ENCODE measurements at regions not wholly inside any gene's neighbourhood (a gene's known extent, or its start where the extent isn't known, plus 50 kb on each side); places are given as distances from the start of the nearest gene placed in this dataset.

GRCh38 chr6:119726086-119726485 is 376.5 kb upstream of the MAN1A1 start:
- no peak overlapping the region for H3K27ac ChIP-seq (ENCODE audit: insufficient read depth, low read length)
- no peaks in the 10 kb centered on the region for H3K27me3 ChIP-seq (ENCODE audit: control insufficient read depth, insufficient read depth, low read length)
- DNase-seq (ENCODE audit: low read depth in 2 of 2): no peak
- no peaks in the 10 kb centered on the region for H3K79me2 ChIP-seq (ENCODE audit: control insufficient read depth, insufficient read depth, low read length)
- no peaks in the 10 kb centered on the region for H3K36me3 ChIP-seq (ENCODE audit: control insufficient read depth, insufficient read depth, low read length)
- no peak overlapping the region for H3K4me2 ChIP-seq (ENCODE audit: extremely low read depth, insufficient read depth, low read length)
- TF ChIP-seq EZH2 (IDR thresholded peaks at IDR 0.05; ENCODE audit: low read length, missing control alignments) (no peak), CTCF (conservative IDR thresholded peaks at IDR 0.05 in 1 of 2, IDR thresholded peaks at IDR 0.05 in 1 of 2; ENCODE audit: low read depth in 1 of 2, low read length in 2 of 2) (no peak)
- H3K9ac ChIP-seq (ENCODE audit: insufficient read depth, low read length): no peak overlapping the region
- no peaks in the 10 kb centered on the region for H3K4me1 ChIP-seq (ENCODE audit: control insufficient read depth, extremely low read depth, insufficient read depth, low read length)
- H2AFZ ChIP-seq (ENCODE audit: low read length): no peak overlapping the region
- H4K20me1 ChIP-seq (ENCODE audit: control insufficient read depth, extremely low read depth, insufficient read depth, low read length): no peaks in the 10 kb centered on the region
- H3K9me3 ChIP-seq (ENCODE audit: control insufficient read depth, insufficient read depth, low read depth, low read length): no peaks in the 10 kb centered on the region
- no peak overlapping the region for H3K4me3 ChIP-seq (replicated peaks in 1 of 4; ENCODE audit: control extremely low read depth in 1 of 4, insufficient read depth in 1 of 4, low read depth in 3 of 4, low read length in 4 of 4)

- H3K9me3 ChIP-seq (ENCODE audit: control insufficient read depth, insufficient read depth, low read depth, low read length): no peaks in the 10 kb centered on the region
- H3K36me3 ChIP-seq (ENCODE audit: control insufficient read depth, insufficient read depth, low read length): no peaks in the 10 kb centered on the region
- H3K79me2 ChIP-seq (ENCODE audit: control insufficient read depth, insufficient read depth, low read length): no peaks in the 10 kb centered on the region
- no peak overlapping the region for H3K9ac ChIP-seq (ENCODE audit: insufficient read depth, low read length)
- no peaks in the 10 kb centered on the region for H3K27me3 ChIP-seq (ENCODE audit: control insufficient read depth, insufficient read depth, low read length)
- H3K4me1 ChIP-seq (ENCODE audit: control insufficient read depth, extremely low read depth, insufficient read depth, low read length): no peaks in the 10 kb centered on the region
- DNase-seq (ENCODE audit: low read depth in 2 of 2): peak in 1 of 2 donors; percentile 15
- H3K4me3 ChIP-seq (replicated peaks in 1 of 4; ENCODE audit: control extremely low read depth in 1 of 4, insufficient read depth in 1 of 4, low read depth in 3 of 4, low read length in 4 of 4): no peak overlapping the region
- TF ChIP-seq EZH2 (IDR thresholded peaks at IDR 0.05; ENCODE audit: low read length, missing control alignments) (no peak), CTCF (conservative IDR thresholded peaks at IDR 0.05 in 1 of 2, IDR thresholded peaks at IDR 0.05 in 1 of 2; ENCODE audit: low read depth in 1 of 2, low read length in 2 of 2) (peak; percentile 8 to 29)
- no peak overlapping the region for H3K27ac ChIP-seq (ENCODE audit: insufficient read depth, low read length)
- H2AFZ ChIP-seq (ENCODE audit: low read length): no peak overlapping the region
- no peaks in the 10 kb centered on the region for H4K20me1 ChIP-seq (ENCODE audit: control insufficient read depth, extremely low read depth, insufficient read depth, low read length)
- H3K4me2 ChIP-seq (ENCODE audit: extremely low read depth, insufficient read depth, low read length): no peak overlapping the region
Observed at GRCh38 chr6:119720160-119720559, 370.6 kb upstream of the MAN1A1 start.

GRCh38 chr6:119717942-119718341 is 368.4 kb upstream of the MAN1A1 start:
- H3K4me1 ChIP-seq (ENCODE audit: control insufficient read depth, extremely low read depth, insufficient read depth, low read length): no peaks in the 10 kb centered on the region
- TF ChIP-seq EZH2 (IDR thresholded peaks at IDR 0.05; ENCODE audit: low read length, missing control alignments) (no peak), CTCF (conservative IDR thresholded peaks at IDR 0.05 in 1 of 2, IDR thresholded peaks at IDR 0.05 in 1 of 2; ENCODE audit: low read depth in 1 of 2, low read length in 2 of 2) (no peak)
- no peak overlapping the region for H2AFZ ChIP-seq (ENCODE audit: low read length)
- H3K36me3 ChIP-seq (ENCODE audit: control insufficient read depth, insufficient read depth, low read length): no peaks in the 10 kb centered on the region
- H3K4me3 ChIP-seq (replicated peaks in 1 of 4; ENCODE audit: control extremely low read depth in 1 of 4, insufficient read depth in 1 of 4, low read depth in 3 of 4, low read length in 4 of 4): no peak overlapping the region
- H3K9me3 ChIP-seq (ENCODE audit: control insufficient read depth, insufficient read depth, low read depth, low read length): no peaks in the 10 kb centered on the region
- no peaks in the 10 kb centered on the region for H3K27me3 ChIP-seq (ENCODE audit: control insufficient read depth, insufficient read depth, low read length)
- no peaks in the 10 kb centered on the region for H4K20me1 ChIP-seq (ENCODE audit: control insufficient read depth, extremely low read depth, insufficient read depth, low read length)
- H3K79me2 ChIP-seq (ENCODE audit: control insufficient read depth, insufficient read depth, low read length): no peaks in the 10 kb centered on the region
- H3K9ac ChIP-seq (ENCODE audit: insufficient read depth, low read length): no peak overlapping the region
- no peak overlapping the region for H3K4me2 ChIP-seq (ENCODE audit: extremely low read depth, insufficient read depth, low read length)
- no peak for DNase-seq (ENCODE audit: low read depth in 2 of 2)
- no peak overlapping the region for H3K27ac ChIP-seq (ENCODE audit: insufficient read depth, low read length)
